ENCODE measurements at regions not wholly inside any gene's neighbourhood (a gene's known extent, or its start where the extent isn't known, plus 50 kb on each side); places are given as distances from the start of the nearest gene placed in this dataset.
A peak's percentile ranks its signal among the peaks of the same experiment; 100 is the strongest.
"Not testable (repeated sequence)": the region's sequence is repeated elsewhere in the genome, so short reads cannot be mapped to it uniquely, and the experiment has no call there.

DNA sequence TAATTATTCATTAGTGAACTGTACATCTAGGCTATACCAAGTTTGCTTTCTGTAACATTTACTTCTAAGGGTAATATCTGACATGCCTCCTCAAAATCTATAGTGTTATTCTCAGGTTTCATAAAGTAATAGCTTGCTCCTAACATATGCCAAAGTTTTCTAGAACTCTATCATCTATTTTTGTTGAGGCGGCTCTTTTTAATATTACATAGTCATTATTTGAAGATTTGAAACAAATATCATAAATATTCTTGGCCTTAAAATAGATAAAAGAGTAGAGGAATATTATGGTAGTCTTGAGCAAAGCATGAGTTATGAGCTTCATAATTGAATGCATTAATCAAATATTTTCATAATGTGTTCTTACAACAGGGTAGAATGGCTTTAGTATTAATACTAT lies 327.2 kb upstream of the KCND2 start:
- H3K9me3 ChIP-seq (ENCODE audit: low read length), result no peaks in the 10 kb centered on the region
- DNase-seq, result no peak
- Mint-ChIP-seq H3K27me3 (no peaks in the 10 kb centered on the region), H3K9me3 (peaks cover 2 to 21% (median 5%) of the 10 kb centered on the region in 5 donors), H3K4me1 (no peaks in the 10 kb centered on the region), H3K27ac (no peak overlapping the region), H3K4me3 (no peak overlapping the region), H3K36me3 (no peaks in the 10 kb centered on the region)
- ChIA-PET CTCF (no interaction called here), POLR2A (no interaction called here)
- H3K4me1 ChIP-seq (ENCODE audit: insufficient read depth, low read length), result no peaks in the 10 kb centered on the region
- no peak overlapping the region for H3K4me3 ChIP-seq (ENCODE audit: low read length)
- H3K27me3 ChIP-seq (ENCODE audit: insufficient read depth, low read length, poor library complexity, severe bottlenecking), result no peaks in the 10 kb centered on the region
- H3K27ac ChIP-seq (ENCODE audit: low read depth, low read length), result no peak overlapping the region
- H3K36me3 ChIP-seq (ENCODE audit: insufficient read depth, low read length), result no peaks in the 10 kb centered on the region

DNA sequence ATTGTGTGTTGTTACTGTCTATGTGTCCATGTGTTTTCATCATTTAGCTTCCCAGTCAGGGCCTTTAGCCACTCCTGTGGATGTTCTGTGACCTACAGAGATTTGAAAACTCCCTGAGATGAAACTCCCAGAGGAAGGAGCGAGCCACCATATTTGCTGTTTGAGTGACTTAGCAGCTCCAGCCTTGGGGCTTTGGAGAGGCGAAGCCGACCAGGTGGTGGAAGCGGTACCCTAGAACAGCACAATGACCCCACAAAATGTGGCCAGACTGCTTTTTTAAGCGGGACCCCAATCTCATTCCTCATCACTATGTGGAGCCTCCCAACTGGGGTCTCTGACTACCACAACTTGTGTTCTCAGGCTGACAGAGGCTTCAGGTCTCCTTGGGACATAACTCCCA lies 323.9 kb upstream of the KCND2 start:
- Mint-ChIP-seq H3K4me1 (no peaks in the 10 kb centered on the region), H3K4me3 (no peak overlapping the region), H3K27me3 (no peaks in the 10 kb centered on the region), H3K27ac (no peak overlapping the region), H3K36me3 (no peaks in the 10 kb centered on the region), H3K9me3 (peaks cover 0 to 17% (median 3%) of the 10 kb centered on the region in 5 donors)
- ChIA-PET CTCF (no interaction called here), POLR2A (no interaction called here)
- Histone ChIP-seq H3K4me3 (ENCODE audit: low read length) (no peak overlapping the region), H3K27ac (ENCODE audit: low read depth, low read length) (peak overlapping the region; percentile 21), H3K27me3 (ENCODE audit: insufficient read depth, low read length, poor library complexity, severe bottlenecking) (no peaks in the 10 kb centered on the region), H3K4me1 (ENCODE audit: insufficient read depth, low read length) (no peaks in the 10 kb centered on the region), H3K36me3 (ENCODE audit: insufficient read depth, low read length) (no peaks in the 10 kb centered on the region), H3K9me3 (ENCODE audit: low read length) (no peaks in the 10 kb centered on the region)
- no peak for DNase-seq

DNA sequence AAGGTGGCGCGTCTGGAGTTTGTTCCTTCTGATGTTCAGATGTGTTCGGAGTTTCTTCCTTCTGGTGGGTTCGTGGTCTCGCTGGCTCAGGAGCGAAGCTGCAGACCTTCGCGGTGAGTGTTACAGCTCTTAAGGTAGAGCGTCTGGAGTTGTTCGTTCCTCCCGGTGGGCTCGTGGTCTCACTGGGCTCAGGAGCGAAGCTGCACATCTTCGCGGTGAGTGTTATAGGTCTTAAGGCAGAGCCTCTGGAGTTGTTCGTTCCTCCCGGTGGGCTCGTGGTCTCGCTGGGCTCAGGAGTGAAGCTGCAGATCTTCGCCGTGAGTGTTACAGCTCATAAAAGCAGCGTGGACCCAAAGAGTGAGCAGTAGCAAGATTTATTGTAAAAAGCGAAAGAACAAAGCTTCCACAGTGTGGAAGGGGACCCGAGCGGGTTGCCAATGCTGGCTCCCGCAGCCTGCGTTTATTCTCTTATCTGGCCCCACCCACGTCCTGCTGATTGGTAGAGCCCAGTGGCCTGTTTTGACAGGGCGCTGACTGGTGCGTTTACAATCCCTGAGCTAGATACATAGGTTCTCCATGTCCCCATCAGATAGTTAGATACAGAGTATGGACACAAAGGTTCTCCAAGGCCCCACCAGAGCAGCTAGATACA lies 322.5 kb upstream of the KCND2 start:
- H3K9me3 Mint-ChIP-seq, result peaks cover 0 to 16% (median 1%) of the 10 kb centered on the region in 5 donors
- H3K9me3 ChIP-seq (ENCODE audit: low read length); H3K4me1 Mint-ChIP-seq; H3K4me3 ChIP-seq (ENCODE audit: low read length); H3K36me3 ChIP-seq (ENCODE audit: insufficient read depth, low read length); H3K4me3 Mint-ChIP-seq; H3K4me1 ChIP-seq (ENCODE audit: insufficient read depth, low read length); CTCF ChIA-PET; H3K27ac Mint-ChIP-seq; H3K36me3 Mint-ChIP-seq; DNase-seq; H3K27me3 Mint-ChIP-seq; POLR2A ChIA-PET; H3K27me3 ChIP-seq (ENCODE audit: insufficient read depth, low read length, poor library complexity, severe bottlenecking): not testable (repeated sequence)
- peak overlapping the region; percentile 28 for H3K27ac ChIP-seq (ENCODE audit: low read depth, low read length)

DNA sequence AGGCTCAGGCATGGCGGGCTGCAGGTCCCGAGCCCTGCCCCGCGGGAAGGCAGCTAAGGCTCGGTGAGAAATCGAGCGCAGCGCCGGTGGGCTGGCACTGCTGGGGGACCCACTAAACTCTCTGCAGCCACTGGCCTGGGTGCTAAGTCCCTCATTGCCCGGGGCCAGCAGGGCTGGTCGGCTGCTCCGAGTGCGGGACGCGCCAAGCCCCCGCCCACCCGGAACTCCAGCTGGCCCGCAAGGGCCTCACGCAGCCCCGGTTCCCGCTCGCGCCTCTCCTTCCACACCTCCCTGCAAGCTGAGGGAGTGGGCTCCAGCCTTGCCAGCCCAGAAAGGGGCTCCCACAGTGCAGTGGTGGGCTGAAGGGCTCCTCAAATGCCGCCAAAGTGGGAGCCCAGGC lies 321.4 kb upstream of the KCND2 start:
- POLR2A ChIA-PET; CTCF ChIA-PET; H3K27me3 ChIP-seq (ENCODE audit: insufficient read depth, low read length, poor library complexity, severe bottlenecking); H3K4me1 Mint-ChIP-seq; H3K27me3 Mint-ChIP-seq; H3K27ac Mint-ChIP-seq; H3K4me1 ChIP-seq (ENCODE audit: insufficient read depth, low read length); H3K27ac ChIP-seq (ENCODE audit: low read depth, low read length); H3K4me3 Mint-ChIP-seq; H3K36me3 ChIP-seq (ENCODE audit: insufficient read depth, low read length); H3K9me3 ChIP-seq (ENCODE audit: low read length); DNase-seq; H3K4me3 ChIP-seq (ENCODE audit: low read length); H3K36me3 Mint-ChIP-seq: not testable (repeated sequence)
- H3K9me3 Mint-ChIP-seq, result peaks cover 0 to 11% (median 1%) of the 10 kb centered on the region in 5 donors

DNA sequence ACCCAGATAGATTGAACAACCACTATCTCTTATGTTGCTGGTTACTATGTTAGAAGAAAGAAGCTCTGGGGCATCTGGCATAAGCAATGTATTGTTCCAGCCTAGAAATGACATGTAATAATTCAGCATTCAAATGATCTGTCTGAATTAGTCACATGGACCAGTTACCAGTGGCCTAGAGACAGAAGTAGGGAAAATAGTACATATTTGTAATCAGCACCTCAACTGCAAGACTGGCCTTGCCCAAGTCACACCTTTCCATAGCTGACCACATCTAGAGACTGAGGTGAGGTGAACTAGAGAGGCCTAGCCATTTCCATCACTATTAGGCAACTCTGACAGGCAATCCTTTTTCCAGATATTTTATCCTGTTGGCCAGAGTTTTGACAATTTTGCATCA lies 315.6 kb upstream of the KCND2 start:
- no peaks in the 10 kb centered on the region for H3K4me1 ChIP-seq (ENCODE audit: insufficient read depth, low read length)
- ChIA-PET CTCF (no interaction called here), POLR2A (no interaction called here)
- no peaks in the 10 kb centered on the region for H3K9me3 ChIP-seq (ENCODE audit: low read length)
- H3K36me3 ChIP-seq (ENCODE audit: insufficient read depth, low read length), result no peaks in the 10 kb centered on the region
- H3K4me1 Mint-ChIP-seq, result no peaks in the 10 kb centered on the region
- no peak overlapping the region for H3K4me3 ChIP-seq (ENCODE audit: low read length)
- H3K27me3 ChIP-seq (ENCODE audit: insufficient read depth, low read length, poor library complexity, severe bottlenecking), result no peaks in the 10 kb centered on the region
- H3K27me3 Mint-ChIP-seq, result no peaks in the 10 kb centered on the region
- H3K9me3 Mint-ChIP-seq, result peaks cover 1 to 8% (median 2%) of the 10 kb centered on the region in 5 donors
- DNase-seq, result no peak
- H3K27ac ChIP-seq (ENCODE audit: low read depth, low read length), result no peak overlapping the region
- H3K36me3 Mint-ChIP-seq, result no peaks in the 10 kb centered on the region
- H3K4me3 Mint-ChIP-seq, result no peak overlapping the region
- no peak overlapping the region for H3K27ac Mint-ChIP-seq

DNA sequence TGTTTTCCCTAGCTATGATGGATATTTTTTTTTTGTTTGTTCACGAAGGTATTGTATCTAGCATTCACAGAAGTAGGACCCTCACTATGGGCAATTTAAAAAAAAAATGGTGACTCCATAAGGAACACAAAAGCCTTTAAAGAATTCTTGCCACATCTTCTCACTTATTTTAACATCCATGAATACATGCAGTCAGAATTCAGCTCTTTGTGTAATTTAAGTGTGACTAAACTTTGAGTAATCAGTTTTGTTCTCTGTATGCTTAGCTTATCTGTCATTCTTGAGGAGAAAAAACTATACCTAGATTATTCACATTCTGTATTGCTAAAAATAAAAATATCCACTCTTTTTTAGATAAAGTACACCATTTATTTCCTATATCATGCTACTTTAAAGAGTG lies 313.2 kb upstream of the KCND2 start:
- DNase-seq, result no peak
- H3K4me1 Mint-ChIP-seq, result no peaks in the 10 kb centered on the region
- no peaks in the 10 kb centered on the region for H3K4me1 ChIP-seq (ENCODE audit: insufficient read depth, low read length)
- H3K36me3 Mint-ChIP-seq, result no peaks in the 10 kb centered on the region
- no peaks in the 10 kb centered on the region for H3K9me3 ChIP-seq (ENCODE audit: low read length)
- H3K27me3 Mint-ChIP-seq, result no peaks in the 10 kb centered on the region
- CTCF ChIA-PET, result no interaction called here
- POLR2A ChIA-PET, result no interaction called here
- no peak overlapping the region for H3K4me3 Mint-ChIP-seq
- no peaks in the 10 kb centered on the region for H3K27me3 ChIP-seq (ENCODE audit: insufficient read depth, low read length, poor library complexity, severe bottlenecking)
- H3K36me3 ChIP-seq (ENCODE audit: insufficient read depth, low read length), result no peaks in the 10 kb centered on the region
- H3K27ac Mint-ChIP-seq, result no peak overlapping the region
- H3K27ac ChIP-seq (ENCODE audit: low read depth, low read length), result no peak overlapping the region
- H3K9me3 Mint-ChIP-seq, result peaks cover 0 to 7% (median 2%) of the 10 kb centered on the region in 5 donors
- H3K4me3 ChIP-seq (ENCODE audit: low read length), result no peak overlapping the region

DNA sequence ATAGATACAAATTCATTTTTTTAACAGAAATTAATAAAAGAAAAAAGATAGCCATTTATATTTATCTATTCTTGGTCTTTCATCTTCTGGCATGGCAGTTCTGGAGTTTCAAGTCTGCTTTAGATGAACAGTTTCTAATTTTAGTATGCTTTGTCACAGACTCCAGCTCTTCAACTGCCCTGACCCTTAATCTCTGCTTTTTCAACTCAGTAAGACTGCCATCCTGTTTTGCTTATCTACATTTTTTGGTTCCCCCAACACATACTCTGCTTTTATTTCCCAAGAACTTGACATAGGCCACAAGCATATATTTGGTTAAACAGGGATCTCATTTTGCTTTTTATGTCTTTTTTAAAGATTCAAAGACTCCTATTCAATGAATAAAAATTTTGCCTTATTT lies 309.3 kb upstream of the KCND2 start:
- H3K36me3 ChIP-seq (ENCODE audit: insufficient read depth, low read length), result no peaks in the 10 kb centered on the region
- H3K27me3 ChIP-seq (ENCODE audit: insufficient read depth, low read length, poor library complexity, severe bottlenecking), result no peaks in the 10 kb centered on the region
- DNase-seq, result no peak
- no peaks in the 10 kb centered on the region for H3K9me3 ChIP-seq (ENCODE audit: low read length)
- no peak overlapping the region for H3K27ac ChIP-seq (ENCODE audit: low read depth, low read length)
- Mint-ChIP-seq H3K4me1 (no peaks in the 10 kb centered on the region), H3K4me3 (no peak overlapping the region), H3K36me3 (no peaks in the 10 kb centered on the region), H3K27ac (no peak overlapping the region), H3K27me3 (no peaks in the 10 kb centered on the region), H3K9me3 (peaks cover 0 to 6% (median 2%) of the 10 kb centered on the region in 5 donors)
- H3K4me1 ChIP-seq (ENCODE audit: insufficient read depth, low read length), result no peaks in the 10 kb centered on the region
- ChIA-PET CTCF (no interaction called here), POLR2A (no interaction called here)
- H3K4me3 ChIP-seq (ENCODE audit: low read length), result no peak overlapping the region

DNA sequence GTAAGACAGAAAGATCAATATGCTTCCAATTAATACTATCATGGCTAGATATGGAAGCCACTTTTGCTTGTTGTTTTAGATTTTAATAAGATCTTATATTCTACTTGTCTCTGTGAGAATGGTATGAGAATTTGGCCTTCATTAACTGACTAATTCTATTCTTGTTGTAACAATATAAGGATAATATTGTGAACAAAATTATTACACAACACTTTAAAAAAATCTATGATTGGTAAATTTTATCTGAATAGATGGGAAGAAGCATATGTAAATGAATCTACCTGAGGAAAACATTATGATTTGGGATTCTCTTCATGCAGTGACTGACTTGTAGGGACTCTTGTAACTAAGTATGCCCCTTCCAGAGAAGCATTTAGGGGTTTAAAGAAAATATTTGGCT lies 308.9 kb upstream of the KCND2 start:
- ChIA-PET CTCF (no interaction called here), POLR2A (no interaction called here)
- H3K36me3 Mint-ChIP-seq, result no peaks in the 10 kb centered on the region
- H3K9me3 ChIP-seq (ENCODE audit: low read length), result no peaks in the 10 kb centered on the region
- no peaks in the 10 kb centered on the region for H3K4me1 Mint-ChIP-seq
- H3K4me3 Mint-ChIP-seq, result no peak overlapping the region
- H3K27me3 ChIP-seq (ENCODE audit: insufficient read depth, low read length, poor library complexity, severe bottlenecking), result no peaks in the 10 kb centered on the region
- DNase-seq, result no peak
- no peak overlapping the region for H3K4me3 ChIP-seq (ENCODE audit: low read length)
- peaks cover 0 to 6% (median 0%) of the 10 kb centered on the region in 5 donors for H3K9me3 Mint-ChIP-seq
- H3K4me1 ChIP-seq (ENCODE audit: insufficient read depth, low read length), result no peaks in the 10 kb centered on the region
- no peak overlapping the region for H3K27ac Mint-ChIP-seq
- H3K27me3 Mint-ChIP-seq, result no peaks in the 10 kb centered on the region
- H3K27ac ChIP-seq (ENCODE audit: low read depth, low read length), result no peak overlapping the region
- H3K36me3 ChIP-seq (ENCODE audit: insufficient read depth, low read length), result no peaks in the 10 kb centered on the region

Measured in CD8-positive, alpha-beta memory T cell (primary cell).